ENCODE measurements at regions not wholly inside any gene's neighbourhood (a gene's known extent, or its start where the extent isn't known, plus 50 kb on each side); places are given as distances from the start of the nearest gene placed in this dataset.

DNA sequence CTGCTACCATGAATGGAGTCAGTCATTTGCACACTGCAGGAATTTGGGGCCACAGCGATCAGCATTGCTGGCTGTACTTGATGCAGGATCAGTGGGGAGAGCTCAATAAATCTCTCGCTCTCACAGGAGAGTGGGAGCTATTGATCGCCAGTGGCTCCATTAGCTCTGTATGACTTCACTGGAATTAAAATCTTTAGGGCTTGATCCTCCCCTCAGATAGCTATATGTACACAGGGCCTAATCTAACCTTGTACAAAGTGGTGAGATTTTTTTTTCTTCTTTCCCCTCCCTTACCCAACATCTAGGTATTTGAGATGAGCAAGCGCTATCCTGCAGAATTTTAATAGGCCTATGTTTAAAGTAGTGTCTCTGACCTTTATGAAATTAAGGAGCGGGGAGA is 84.9 kb downstream of the IZUMO3 start:
- no peak for DNase-seq (ENCODE audit: extremely low read depth, low read depth)
- TF ChIP-seq, protein P1, sequence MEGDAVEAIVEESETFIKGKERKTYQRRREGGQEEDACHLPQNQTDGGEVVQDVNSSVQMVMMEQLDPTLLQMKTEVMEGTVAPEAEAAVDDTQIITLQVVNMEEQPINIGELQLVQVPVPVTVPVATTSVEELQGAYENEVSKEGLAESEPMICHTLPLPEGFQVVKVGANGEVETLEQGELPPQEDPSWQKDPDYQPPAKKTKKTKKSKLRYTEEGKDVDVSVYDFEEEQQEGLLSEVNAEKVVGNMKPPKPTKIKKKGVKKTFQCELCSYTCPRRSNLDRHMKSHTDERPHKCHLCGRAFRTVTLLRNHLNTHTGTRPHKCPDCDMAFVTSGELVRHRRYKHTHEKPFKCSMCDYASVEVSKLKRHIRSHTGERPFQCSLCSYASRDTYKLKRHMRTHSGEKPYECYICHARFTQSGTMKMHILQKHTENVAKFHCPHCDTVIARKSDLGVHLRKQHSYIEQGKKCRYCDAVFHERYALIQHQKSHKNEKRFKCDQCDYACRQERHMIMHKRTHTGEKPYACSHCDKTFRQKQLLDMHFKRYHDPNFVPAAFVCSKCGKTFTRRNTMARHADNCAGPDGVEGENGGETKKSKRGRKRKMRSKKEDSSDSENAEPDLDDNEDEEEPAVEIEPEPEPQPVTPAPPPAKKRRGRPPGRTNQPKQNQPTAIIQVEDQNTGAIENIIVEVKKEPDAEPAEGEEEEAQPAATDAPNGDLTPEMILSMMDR (IDR thresholded peaks at IDR 0.05; ENCODE audit: low read depth, low read length, missing control alignments): no peak
- H3K4me3 ChIP-seq (replicated peaks; ENCODE audit: low read depth, low read length): no peak overlapping the region

DNA sequence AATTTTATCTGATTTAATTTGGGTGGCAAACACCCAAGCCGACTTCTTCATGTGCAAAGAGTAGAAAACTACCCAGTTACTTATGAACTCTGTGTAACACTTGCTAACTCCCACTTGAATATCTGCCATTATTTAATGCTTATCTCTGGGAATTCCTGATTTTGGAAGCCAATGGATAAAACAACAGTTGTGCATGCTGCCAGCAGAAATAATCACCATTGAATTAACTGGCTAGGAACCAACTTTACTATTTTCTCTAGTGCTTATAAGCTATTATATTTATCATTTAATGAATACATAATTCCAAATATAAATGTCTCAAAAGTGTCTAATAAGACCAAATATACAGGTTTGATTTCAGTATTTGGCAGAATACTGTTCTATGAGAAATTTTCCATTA is 85.7 kb downstream of the IZUMO3 start:
- TF ChIP-seq, protein P1 (IDR thresholded peaks at IDR 0.05; ENCODE audit: low read depth, low read length, missing control alignments): no peak
- no peak overlapping the region for H3K4me3 ChIP-seq (replicated peaks; ENCODE audit: low read depth, low read length)
- no peak for DNase-seq (ENCODE audit: extremely low read depth, low read depth)

DNA sequence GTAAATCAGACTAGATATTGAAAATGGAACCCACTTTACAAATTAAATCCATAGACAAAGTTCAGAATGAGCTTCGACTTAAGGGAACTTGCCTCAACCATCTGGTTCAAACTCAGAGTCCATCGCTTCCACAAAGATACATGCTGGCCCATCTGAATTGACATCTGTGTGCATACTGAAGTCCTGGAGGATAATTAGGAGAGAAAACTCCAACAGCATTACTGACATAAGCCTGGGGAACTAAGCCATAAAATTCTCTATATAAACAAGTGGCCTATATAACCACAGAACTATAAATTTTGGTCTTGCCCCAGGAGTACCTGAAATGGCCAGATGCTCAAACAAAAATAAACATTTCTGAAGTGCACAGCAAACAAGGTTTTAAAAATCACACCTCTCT is 94.4 kb downstream of the IZUMO3 start:
- DNase-seq (ENCODE audit: extremely low read depth, low read depth): no peak
- no peak overlapping the region for H3K4me3 ChIP-seq (replicated peaks; ENCODE audit: low read depth, low read length)
- TF ChIP-seq, protein P1 (IDR thresholded peaks at IDR 0.05; ENCODE audit: low read depth, low read length, missing control alignments): no peak

DNA sequence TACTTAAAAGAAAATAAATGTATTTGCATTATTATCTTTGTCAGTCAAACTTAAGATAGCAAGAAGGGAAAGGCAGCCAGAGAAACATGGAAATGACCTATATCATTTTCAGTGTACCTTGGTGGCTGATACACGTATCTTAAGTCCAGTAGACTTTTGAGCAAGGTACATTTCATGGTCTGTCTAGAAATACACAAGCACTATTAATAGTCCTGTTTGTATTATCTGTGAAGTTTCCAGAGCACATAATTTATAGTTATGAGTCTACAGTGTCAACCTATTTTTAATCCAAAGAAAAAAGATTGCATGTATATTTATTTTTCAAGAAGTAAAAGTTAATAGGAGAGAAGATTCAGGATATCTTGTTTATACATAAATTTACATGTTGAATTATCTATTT is 95.7 kb downstream of the IZUMO3 start:
- no peak for DNase-seq (ENCODE audit: extremely low read depth, low read depth)
- no peak overlapping the region for H3K4me3 ChIP-seq (replicated peaks; ENCODE audit: low read depth, low read length)
- TF ChIP-seq, protein P1 (IDR thresholded peaks at IDR 0.05; ENCODE audit: low read depth, low read length, missing control alignments): no peak

DNA sequence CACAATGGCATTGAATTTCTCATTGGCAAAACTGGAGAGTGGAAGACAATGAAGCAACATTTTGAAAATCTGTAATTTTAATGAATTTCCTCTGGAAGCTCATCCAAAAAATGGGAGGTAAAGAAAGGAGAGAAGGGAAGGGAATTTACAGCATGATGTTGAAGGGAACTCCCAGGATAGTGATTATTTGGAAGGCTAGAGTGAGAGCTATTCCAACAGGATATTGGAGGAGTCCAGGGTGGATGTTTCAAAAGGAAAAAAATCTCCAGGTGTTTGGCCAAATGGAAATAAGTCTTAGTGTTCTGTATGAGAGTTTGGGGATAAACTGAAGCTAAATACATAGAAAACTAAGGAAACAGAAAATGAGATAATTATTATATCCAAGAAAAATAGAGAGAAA is 106.2 kb downstream of the IZUMO3 start:
- TF ChIP-seq, protein P1 (IDR thresholded peaks at IDR 0.05; ENCODE audit: low read depth, low read length, missing control alignments): no peak
- no peak for DNase-seq (ENCODE audit: extremely low read depth, low read depth)

DNA sequence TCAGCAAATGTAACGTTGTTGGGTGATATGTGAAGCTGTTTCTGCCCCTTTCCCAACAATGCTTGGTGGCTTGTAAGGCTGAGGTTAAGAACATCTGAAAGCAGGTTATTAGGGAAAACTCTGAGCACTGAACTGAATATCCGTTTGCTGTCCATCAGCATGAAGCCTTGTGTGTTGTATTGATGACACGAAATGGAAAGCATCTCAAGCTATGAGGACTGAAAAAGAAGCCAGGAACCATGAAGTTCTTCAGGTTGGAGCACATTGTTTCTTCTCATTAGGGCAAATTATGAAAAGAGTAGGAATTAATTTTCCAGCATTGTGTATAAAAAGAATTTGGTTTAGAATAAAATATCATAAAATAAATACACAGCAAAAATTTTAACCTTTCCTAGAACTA is 106.8 kb downstream of the IZUMO3 start:
- TF ChIP-seq, protein P1 (IDR thresholded peaks at IDR 0.05; ENCODE audit: low read depth, low read length, missing control alignments): no peak
- no peak for DNase-seq (ENCODE audit: extremely low read depth, low read depth)
- H3K4me3 ChIP-seq (replicated peaks; ENCODE audit: low read depth, low read length): no peak overlapping the region

More for the DNA sequence above, 106.2 kb downstream of the IZUMO3 start:
- H3K4me3 ChIP-seq (replicated peaks; ENCODE audit: low read depth, low read length): no peak overlapping the region

DNA sequence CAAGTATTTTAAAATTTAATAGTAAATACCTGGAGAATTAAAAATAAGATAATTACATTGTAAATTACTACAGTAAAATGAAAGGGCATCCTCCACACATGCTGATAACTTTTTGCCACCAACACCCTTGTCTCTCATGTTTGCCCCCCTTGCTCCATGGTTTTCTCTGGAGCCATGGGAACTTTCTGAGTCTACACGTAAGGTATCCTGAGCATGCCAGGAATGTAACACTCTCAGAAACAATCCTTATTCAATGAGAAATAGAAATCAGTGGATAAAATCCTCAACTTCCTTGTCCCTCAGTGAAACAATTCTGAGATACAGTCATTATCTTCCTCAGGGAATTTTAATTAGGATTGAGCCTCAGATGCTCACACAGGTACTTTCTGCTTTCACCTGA is 108.9 kb downstream of the IZUMO3 start:
- TF ChIP-seq, protein P1 (IDR thresholded peaks at IDR 0.05; ENCODE audit: low read depth, low read length, missing control alignments): no peak
- no peak for DNase-seq (ENCODE audit: extremely low read depth, low read depth)
- H3K4me3 ChIP-seq (replicated peaks; ENCODE audit: low read depth, low read length): no peak overlapping the region

Data from HFF-Myc (cell line).